ENCODE measurements at regions not wholly inside any gene's neighbourhood (a gene's known extent, or its start where the extent isn't known, plus 50 kb on each side); places are given as distances from the start of the nearest gene placed in this dataset.

- H3K9me3 Mint-ChIP-seq, result peaks cover 3% of the 10 kb centered on the region; the same call in 1 of the 3 replicates
- no peak for DNase-seq (ENCODE audit: low spot score)
- Histone ChIP-seq H3K4me2 (no peak overlapping the region), H2AFZ (no peak overlapping the region), H4K20me1 (replicated peaks; ENCODE audit: insufficient read depth) (no peaks in the 10 kb centered on the region), H3K27ac (ENCODE audit: low read depth) (no peak overlapping the region), H3K36me3 (ENCODE audit: insufficient read depth) (peaks cover 4% of the 10 kb centered on the region; the same call in 1 of the 2 replicates), H3K79me2 (replicated peaks; ENCODE audit: insufficient read depth) (no peaks in the 10 kb centered on the region), H3F3A (replicated peaks; ENCODE audit: low read depth) (no peaks in the 10 kb centered on the region), H3K9me2 (ENCODE audit: insufficient read depth) (no peaks in the 10 kb centered on the region), H3K27me3 (ENCODE audit: insufficient read depth) (no peaks in the 10 kb centered on the region), H3K4me1 (ENCODE audit: insufficient read depth) (no peaks in the 10 kb centered on the region), H3K4me3 (no peak overlapping the region)
- no peak overlapping the region for H3K4me3 Mint-ChIP-seq
- H3K27me3 Mint-ChIP-seq (ENCODE audit: insufficient read depth, low read depth, poor library complexity), result peaks cover 2% of the 10 kb centered on the region
- ATAC-seq, result no peak
- no peak for TF ChIP-seq EZH2 (IDR thresholded peaks at IDR 0.05; ENCODE audit: low read depth, unreplicated experiment)
- TF ChIP-seq POLR2AphosphoS5 (IDR thresholded peaks at IDR 0.05; ENCODE audit: low read depth), result no peak
- TF ChIP-seq EZH2phosphoT487 (IDR thresholded peaks at IDR 0.05; ENCODE audit: unreplicated experiment), result no peak
- no peak for TF ChIP-seq ZNF331 (CRISPR knock-in tag; IDR thresholded peaks at IDR 0.05; ENCODE audit: low read depth)
- TF ChIP-seq ETS1 (IDR thresholded peaks at IDR 0.05), result no peak
- TF ChIP-seq NANOG (IDR thresholded peaks at IDR 0.05; ENCODE audit: borderline replicate concordance), result no peak
- no peak for TF ChIP-seq JUNB (IDR thresholded peaks at IDR 0.05; ENCODE audit: unreplicated experiment)
- TF ChIP-seq CREB1 (CRISPR knock-in tag; IDR thresholded peaks at IDR 0.05; ENCODE audit: low read depth), result no peak
- TF ChIP-seq CTCF (conservative IDR thresholded peaks at IDR 0.05; ENCODE audit: low read depth in 2 of 2), result no peak
- no peak for TF ChIP-seq ZNF462 (CRISPR knock-in tag; IDR thresholded peaks at IDR 0.05)
- TF ChIP-seq ZNF114 (CRISPR knock-in tag; IDR thresholded peaks at IDR 0.05), result no peak
- TF ChIP-seq STAT1 (IDR thresholded peaks at IDR 0.05; ENCODE audit: unreplicated experiment), result no peak
- no peak for TF ChIP-seq REST (IDR thresholded peaks at IDR 0.05; ENCODE audit: unreplicated experiment)
- no peaks in the 10 kb centered on the region for H3K4me1 Mint-ChIP-seq
- no peaks in the 10 kb centered on the region for H3K36me3 Mint-ChIP-seq (ENCODE audit: low read depth)
- no peak overlapping the region for H3K27ac Mint-ChIP-seq
These were observed 605.5 kb downstream of the RBFOX1 start for GRCh38 chr16:7938175-7938574.

All from GM23338 (cell line).